ENCODE measurements at regions not wholly inside any gene's neighbourhood (a gene's known extent, or its start where the extent isn't known, plus 50 kb on each side); places are given as distances from the start of the nearest gene placed in this dataset.

GRCh38 chr9:82546136-82546535, 516.8 kb downstream of the RASEF start:
- DNase-seq (no peak), ATAC-seq (no peak)
- TF ChIP-seq CTCF (IDR thresholded peaks at IDR 0.05): no peak
- intact Hi-C loops (cut with DNase I, micrococcal nuclease): no loop called here
- H3K4me1 ChIP-seq (ENCODE audit: low read depth): no peaks in the 10 kb centered on the region
- H3K4me3 ChIP-seq: no peak overlapping the region
- H3K36me3 ChIP-seq (ENCODE audit: low read depth): no peaks in the 10 kb centered on the region
- no peaks in the 10 kb centered on the region for H3K9me3 ChIP-seq

GRCh38 chr9:82547995-82548394, 514.9 kb downstream of the RASEF start:
- no peak for DNase-seq
- H3K4me1 ChIP-seq (ENCODE audit: low read depth): no peaks in the 10 kb centered on the region
- intact Hi-C loops (cut with DNase I, micrococcal nuclease): no loop called here
- H3K9me3 ChIP-seq: no peaks in the 10 kb centered on the region
- H3K4me3 ChIP-seq: no peak overlapping the region
- no peak for ATAC-seq
- no peaks in the 10 kb centered on the region for H3K36me3 ChIP-seq (ENCODE audit: low read depth)
- TF ChIP-seq CTCF (IDR thresholded peaks at IDR 0.05): no peak

- H3K4me3 ChIP-seq: no peak overlapping the region
- no peaks in the 10 kb centered on the region for H3K4me1 ChIP-seq (ENCODE audit: low read depth)
- ATAC-seq (no peak), DNase-seq (no peak)
- intact Hi-C loops (cut with DNase I, micrococcal nuclease): no loop called here
- TF ChIP-seq CTCF (IDR thresholded peaks at IDR 0.05): no peak
- no peaks in the 10 kb centered on the region for H3K9me3 ChIP-seq
- no peaks in the 10 kb centered on the region for H3K36me3 ChIP-seq (ENCODE audit: low read depth)
These were observed 513.6 kb downstream of the RASEF start for GRCh38 chr9:82549174-82549821.

- Histone ChIP-seq H3K9me3 (no peaks in the 10 kb centered on the region), H3K4me3 (no peak overlapping the region), H3K36me3 (ENCODE audit: low read depth) (no peaks in the 10 kb centered on the region), H3K4me1 (ENCODE audit: low read depth) (no peaks in the 10 kb centered on the region)
- no peak for TF ChIP-seq CTCF (IDR thresholded peaks at IDR 0.05)
- intact Hi-C loops (cut with DNase I, micrococcal nuclease): no loop called here
- ATAC-seq (no peak), DNase-seq (no peak)
These were observed 510.2 kb downstream of the RASEF start for GRCh38 chr9:82552784-82553183.

GRCh38 chr9:82553654-82554366, 509.1 kb downstream of the RASEF start:
- Histone ChIP-seq H3K36me3 (ENCODE audit: low read depth) (no peaks in the 10 kb centered on the region), H3K9me3 (no peaks in the 10 kb centered on the region), H3K4me1 (ENCODE audit: low read depth) (no peaks in the 10 kb centered on the region), H3K4me3 (no peak overlapping the region)
- TF ChIP-seq CTCF (IDR thresholded peaks at IDR 0.05): no peak
- intact Hi-C loops (cut with DNase I, micrococcal nuclease): no loop called here
- ATAC-seq: no peak
- DNase-seq: no peak
